GM21576 (cell line): ENCODE measurements at regions not wholly inside any gene's neighbourhood (a gene's known extent, or its start where the extent isn't known, plus 50 kb on each side); places are given as distances from the start of the nearest gene placed in this dataset.
A peak's percentile ranks its signal among the peaks of the same experiment; 100 is the strongest.
"Not testable (repeated sequence)": the region's sequence is repeated elsewhere in the genome, so short reads cannot be mapped to it uniquely, and the experiment has no call there.

ENCODE experiments used
- ATAC-seq: cut with Tn5 transposase; IDR thresholded peaks from one replicate; pipeline ENCODE4 v1.9.1; 2021; ENCODE audit warnings: mild to moderate bottlenecking, moderate library complexity; ENCODE audit not compliant: unreplicated experiment

- ATAC-seq = no peak
These were observed 1058.4 kb upstream of the ACVR2A start for GRCh38 chr2:146786396-146786795.

- no peak for ATAC-seq
These were observed 1059.7 kb upstream of the ACVR2A start for GRCh38 chr2:146785101-146785500.

- no peak for ATAC-seq
These were observed 1060.2 kb upstream of the ACVR2A start for GRCh38 chr2:146784602-146785001.

- ATAC-seq = no peak
These were observed 1067.6 kb upstream of the ACVR2A start for GRCh38 chr2:146777181-146777580.

- ATAC-seq = no peak
These were observed 1068.2 kb upstream of the ACVR2A start for GRCh38 chr2:146776596-146776995.

GRCh38 chr2:146771531-146771930 lies 1073.3 kb upstream of the ACVR2A start:
- no peak for ATAC-seq

- no peak for ATAC-seq
These were observed 1080.5 kb upstream of the ACVR2A start for GRCh38 chr2:146764301-146764700.

- ATAC-seq = no peak
These were observed 1082.0 kb upstream of the ACVR2A start for GRCh38 chr2:146762786-146763185.

- no peak for ATAC-seq
These were observed 1090.2 kb upstream of the ACVR2A start for GRCh38 chr2:146754606-146755005.

GRCh38 chr2:146748046-146748445 lies 1096.8 kb upstream of the ACVR2A start:
- no peak for ATAC-seq

- ATAC-seq = no peak
These were observed 1103.6 kb upstream of the ACVR2A start for GRCh38 chr2:146741260-146741659.

GRCh38 chr2:146734821-146735190 lies 1110.0 kb upstream of the ACVR2A start:
- no peak for ATAC-seq

- peak; percentile 84 for ATAC-seq
These were observed 1110.6 kb upstream of the ACVR2A start for GRCh38 chr2:146734042-146734820.

- ATAC-seq = no peak
These were observed 1113.9 kb upstream of the ACVR2A start for GRCh38 chr2:146730882-146731281.

GRCh38 chr2:146721486-146721885 lies 1123.3 kb upstream of the ACVR2A start:
- no peak for ATAC-seq

- no peak for ATAC-seq
These were observed 1124.7 kb upstream of the ACVR2A start for GRCh38 chr2:146720170-146720569.

- ATAC-seq = no peak
These were observed 1128.2 kb upstream of the ACVR2A start for GRCh38 chr2:146716591-146716990.

GRCh38 chr2:146709004-146709403 lies 1135.8 kb upstream of the ACVR2A start:
- no peak for ATAC-seq

GRCh38 chr2:146701183-146701582 lies 1143.6 kb upstream of the ACVR2A start:
- no peak for ATAC-seq

GRCh38 chr2:146697307-146697706 lies 1147.5 kb upstream of the ACVR2A start:
- ATAC-seq = no peak

- ATAC-seq = not testable (repeated sequence)
These were observed 1148.0 kb upstream of the ACVR2A start for GRCh38 chr2:146696787-146697186.

- no peak for ATAC-seq
These were observed 1162.8 kb upstream of the ACVR2A start for GRCh38 chr2:146681991-146682390.

GRCh38 chr2:146678516-146678915 lies 1166.3 kb upstream of the ACVR2A start:
- no peak for ATAC-seq
